CD14-positive monocyte (primary cell): ENCODE measurements at regions not wholly inside any gene's neighbourhood (a gene's known extent, or its start where the extent isn't known, plus 50 kb on each side); places are given as distances from the start of the nearest gene placed in this dataset.

Experiments used
- DNase-seq, 3 donors: peaks; one replicate each; pipeline ENCODE4 v3.0.0-alpha.2; 2011 to 2022
- H2AFZ ChIP-seq: 2 replicates; pipeline ENCODE4 v1.6.0; 2012; ENCODE audit warnings: mild to moderate bottlenecking, low read depth, low read length, inconsistent platforms; ENCODE audit not compliant: insufficient read depth, poor library complexity, severe bottlenecking
- H3K27ac ChIP-seq, 2 donors: 1 replicate in 1 of 2; 2 replicates in 1 of 2; pipeline ENCODE4 v1.5.1; 2012 to 2013; ENCODE audit warnings: low read length in 2 of 2, control low read depth in 1 of 2, inconsistent platforms in 1 of 2, low read depth in 1 of 2, mild to moderate bottlenecking in 1 of 2
- H3K27me3 ChIP-seq, 2 donors: one replicate each; pipeline versions ENCODE4 v1.6.0 to v1.6.1; 2011 to 2013; ENCODE audit warnings: low read length in 2 of 2; ENCODE audit not compliant: control insufficient read depth in 2 of 2, insufficient read depth in 2 of 2
- H3K36me3 ChIP-seq, 2 donors: replicated peaks in 1 of 2; 1 replicate in 1 of 2; 2 replicates in 1 of 2; pipeline versions ENCODE4 v1.5.1 to v1.6.1; 2012 to 2013; ENCODE audit warnings: low read length in 2 of 2, control low read depth in 1 of 2, inconsistent platforms in 1 of 2, mild to moderate bottlenecking in 1 of 2; ENCODE audit not compliant: insufficient read depth in 2 of 2, control insufficient read depth in 1 of 2
- H3K4me1 ChIP-seq, 2 donors: 1 replicate in 1 of 2; 2 replicates in 1 of 2; pipeline versions ENCODE4 v1.5.1 to v1.6.1; 2012 to 2013; ENCODE audit warnings: low read length in 2 of 2, control low read depth in 1 of 2, inconsistent platforms in 1 of 2, mild to moderate bottlenecking in 1 of 2, moderate library complexity in 1 of 2; ENCODE audit not compliant: insufficient read depth in 2 of 2, control insufficient read depth in 1 of 2
- H3K4me2 ChIP-seq: replicated peaks from 2 replicates; pipeline ENCODE3; 2012; ENCODE audit warnings: low read length, moderate library complexity, mild to moderate bottlenecking; ENCODE audit not compliant: poor library complexity, severe bottlenecking; ENCODE audit errors: extremely low read depth
- H3K4me3 ChIP-seq, 3 experiments: fragments of 200-600 bp in 1 of 3; sonication (generic) in 1 of 3; replicated peaks in 1 of 3; 1 replicate in 2 of 3; 2 replicates in 1 of 3; pipeline ENCODE4 v1.5.1; 2011 to 2013; ENCODE audit warnings: low read length in 3 of 3, mild to moderate bottlenecking in 3 of 3, control low read depth in 2 of 3, low read depth in 2 of 3, inconsistent platforms in 1 of 3, moderate library complexity in 1 of 3
- H3K79me2 ChIP-seq: 2 replicates; pipeline ENCODE4 v1.6.0; 2012; ENCODE audit warnings: mild to moderate bottlenecking, control low read depth, inconsistent platforms, low read length, moderate library complexity; ENCODE audit not compliant: insufficient read depth
- H3K9ac ChIP-seq: 2 replicates; pipeline ENCODE4 v1.6.0; 2017; ENCODE audit warnings: low read length, mild to moderate bottlenecking; ENCODE audit not compliant: insufficient read depth, poor library complexity, severe bottlenecking
- H3K9me3 ChIP-seq, 2 donors: replicated peaks in 1 of 2; 1 replicate in 1 of 2; 2 replicates in 1 of 2; pipeline versions ENCODE4 v1.5.1 to v1.6.1; 2012 to 2013; ENCODE audit warnings: low read length in 2 of 2, control low read depth in 1 of 2; ENCODE audit not compliant: control insufficient read depth in 1 of 2, insufficient read depth in 1 of 2
- H4K20me1 ChIP-seq: 2 replicates; pipeline ENCODE4 v1.6.0; 2012; ENCODE audit warnings: mild to moderate bottlenecking, low read length, control low read depth, moderate library complexity; ENCODE audit not compliant: insufficient read depth
- H3K27ac Mint-ChIP-seq, 7 donors: one replicate each; pipeline ENCODE4 v1.8.0; 2020; ENCODE audit warnings: mild to moderate bottlenecking in 7 of 7, mixed read lengths in 7 of 7, moderate library complexity in 6 of 7, inconsistent platforms in 2 of 7
- H3K27me3 Mint-ChIP-seq, 3 donors: one replicate each; pipeline ENCODE4 v1.8.0; 2021 to 2022; ENCODE audit warnings: low read depth in 3 of 3, mild to moderate bottlenecking in 3 of 3, mixed read lengths in 3 of 3, moderate library complexity in 3 of 3, inconsistent platforms in 1 of 3
- H3K36me3 Mint-ChIP-seq, 2 donors: one replicate each; pipeline ENCODE4 v1.8.0; 2020; ENCODE audit warnings: mixed read lengths in 2 of 2, inconsistent platforms in 1 of 2, mild to moderate bottlenecking in 1 of 2
- H3K4me1 Mint-ChIP-seq: one replicate; pipeline ENCODE4 v1.8.0; 2020; ENCODE audit warnings: mild to moderate bottlenecking, mixed read lengths
- H3K4me3 Mint-ChIP-seq, 2 donors: one replicate each; pipeline ENCODE4 v1.8.0; 2020; ENCODE audit warnings: mild to moderate bottlenecking in 2 of 2, mixed read lengths in 2 of 2, moderate library complexity in 1 of 2
- H3K9me3 Mint-ChIP-seq, 7 donors: one replicate each; pipeline ENCODE4 v1.8.0; 2020 to 2022; ENCODE audit warnings: mixed read lengths in 7 of 7, mild to moderate bottlenecking in 6 of 7, moderate library complexity in 6 of 7, inconsistent platforms in 2 of 7
- WGBS: methylation state at CpG from one replicate; pipeline ENCODE4 v1.1.5; 2013; ENCODE audit warnings: missing lambda C conversion rate; ENCODE audit not compliant: insufficient coverage; 5-methylcytosine and 5-hydroxymethylcytosine counted together
- intact Hi-C, 2 donors: fragments of 100-400 bp; cut with micrococcal nuclease; formaldehyde crosslinking; loops; one replicate each; pipeline versions ENCODE4 v1.15.0 to v1.15.1; 2023
- TF ChIP-seq, protein P1 (sequence below): fragments of 200-600 bp; IDR thresholded peaks from one replicate; pipeline ENCODE4 v1.8.0; 2022; ENCODE audit warnings: antibody characterized with exemption, mild to moderate bottlenecking

DNA sequence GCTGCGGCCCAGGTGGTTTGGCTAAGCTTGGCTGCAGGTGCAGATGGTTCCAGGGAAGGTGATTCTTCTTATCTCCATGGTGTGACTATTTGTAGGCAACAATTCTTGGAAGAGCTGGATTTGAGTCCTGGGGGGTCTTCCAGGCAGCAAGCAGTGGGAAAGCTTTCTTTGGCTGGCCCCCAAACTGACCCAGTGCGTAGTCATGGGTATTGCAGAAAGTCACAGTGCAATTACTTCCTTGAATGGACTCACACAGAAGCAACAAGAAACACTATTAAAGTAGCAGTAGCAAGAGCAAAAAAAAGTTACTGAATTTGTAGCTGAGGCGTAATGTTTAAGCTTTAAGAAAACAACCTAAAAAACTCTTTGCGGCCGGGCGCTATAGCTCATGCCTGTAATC, 293.6 kb upstream of the ATP5MC3 start:
- Histone ChIP-seq H3K79me2 (no peaks in the 10 kb centered on the region), H3K9me3 (peaks cover 0 to 6% of the 10 kb centered on the region in 2 donors), H2AFZ (no peak overlapping the region), H3K27me3 (no peaks in the 10 kb centered on the region), H4K20me1 (no peaks in the 10 kb centered on the region), H3K4me3 (no peak overlapping the region), H3K36me3 (no peaks in the 10 kb centered on the region), H3K4me1 (peaks cover 0 to 8% of the 10 kb centered on the region in 2 donors), H3K27ac (no peak overlapping the region), H3K9ac (no peak overlapping the region), H3K4me2 (no peak overlapping the region)
- H3K36me3 Mint-ChIP-seq: no peaks in the 10 kb centered on the region
- H3K27me3 Mint-ChIP-seq: no peaks in the 10 kb centered on the region
- no peak for DNase-seq
- H3K9me3 Mint-ChIP-seq: peaks cover 5 to 28% (median 18%) of the 10 kb centered on the region in 7 donors
- 100% methylated on average over 5 of the region's 6 CpGs for WGBS
- H3K27ac Mint-ChIP-seq: no peak overlapping the region
- intact Hi-C loops: no loop called here
- H3K4me3 Mint-ChIP-seq: no peak overlapping the region
- H3K4me1 Mint-ChIP-seq: peaks cover 9% of the 10 kb centered on the region
- TF ChIP-seq, protein P1, sequence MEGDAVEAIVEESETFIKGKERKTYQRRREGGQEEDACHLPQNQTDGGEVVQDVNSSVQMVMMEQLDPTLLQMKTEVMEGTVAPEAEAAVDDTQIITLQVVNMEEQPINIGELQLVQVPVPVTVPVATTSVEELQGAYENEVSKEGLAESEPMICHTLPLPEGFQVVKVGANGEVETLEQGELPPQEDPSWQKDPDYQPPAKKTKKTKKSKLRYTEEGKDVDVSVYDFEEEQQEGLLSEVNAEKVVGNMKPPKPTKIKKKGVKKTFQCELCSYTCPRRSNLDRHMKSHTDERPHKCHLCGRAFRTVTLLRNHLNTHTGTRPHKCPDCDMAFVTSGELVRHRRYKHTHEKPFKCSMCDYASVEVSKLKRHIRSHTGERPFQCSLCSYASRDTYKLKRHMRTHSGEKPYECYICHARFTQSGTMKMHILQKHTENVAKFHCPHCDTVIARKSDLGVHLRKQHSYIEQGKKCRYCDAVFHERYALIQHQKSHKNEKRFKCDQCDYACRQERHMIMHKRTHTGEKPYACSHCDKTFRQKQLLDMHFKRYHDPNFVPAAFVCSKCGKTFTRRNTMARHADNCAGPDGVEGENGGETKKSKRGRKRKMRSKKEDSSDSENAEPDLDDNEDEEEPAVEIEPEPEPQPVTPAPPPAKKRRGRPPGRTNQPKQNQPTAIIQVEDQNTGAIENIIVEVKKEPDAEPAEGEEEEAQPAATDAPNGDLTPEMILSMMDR: no peak

DNA sequence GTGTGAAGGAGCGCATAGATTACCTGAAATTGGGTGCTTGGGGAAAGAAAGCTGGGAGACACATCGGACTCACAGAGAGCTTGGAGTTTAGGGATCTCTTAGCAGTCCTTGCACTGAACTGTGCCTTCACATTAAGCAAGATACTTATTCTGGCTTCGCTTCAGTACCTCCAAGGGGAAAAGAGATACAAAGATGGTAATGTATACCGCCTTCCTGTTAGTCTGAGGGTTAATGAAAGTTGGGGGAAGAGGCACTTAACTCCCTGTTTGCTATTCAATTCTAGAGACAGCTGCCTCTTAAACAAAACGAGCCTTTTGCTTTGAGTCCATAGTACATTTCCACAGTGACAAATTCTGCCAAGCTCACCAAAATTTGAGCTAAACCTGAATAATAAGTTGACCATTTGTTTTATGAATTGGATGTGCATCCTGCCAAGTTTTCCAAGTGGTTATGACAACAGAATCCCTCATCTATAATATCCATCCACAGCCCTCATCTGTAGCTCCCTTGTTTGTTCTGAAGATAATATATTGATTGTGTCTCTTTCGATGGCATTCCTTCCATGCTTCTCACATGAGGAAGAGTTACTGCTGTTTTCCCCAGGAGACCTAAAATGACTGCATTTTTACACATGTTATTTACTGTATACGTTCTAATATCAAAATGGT, 287.1 kb upstream of the ATP5MC3 start:
- no peak overlapping the region for H2AFZ ChIP-seq
- H3K79me2 ChIP-seq: no peaks in the 10 kb centered on the region
- Mint-ChIP-seq H3K9me3 (peaks cover 4 to 26% (median 18%) of the 10 kb centered on the region in 7 donors), H3K36me3 (no peaks in the 10 kb centered on the region), H3K27ac (no peak overlapping the region), H3K27me3 (no peaks in the 10 kb centered on the region), H3K4me3 (no peak overlapping the region), H3K4me1 (peaks cover 12% of the 10 kb centered on the region)
- H3K9me3 ChIP-seq: peaks cover 7 to 14% of the 10 kb centered on the region in 2 donors
- peaks cover 9 to 10% of the 10 kb centered on the region in 2 donors for H3K4me1 ChIP-seq
- H3K9ac ChIP-seq: no peak overlapping the region
- H3K36me3 ChIP-seq: no peaks in the 10 kb centered on the region
- WGBS: no CpG with 5 or more reads among the region's 7 CpGs
- TF ChIP-seq, protein P1: no peak
- no peak for DNase-seq
- H3K27me3 ChIP-seq: no peaks in the 10 kb centered on the region
- no peak overlapping the region for H3K4me3 ChIP-seq
- H3K4me2 ChIP-seq: no peak overlapping the region
- H4K20me1 ChIP-seq: no peaks in the 10 kb centered on the region
- intact Hi-C loops: no loop called here
- no peak overlapping the region for H3K27ac ChIP-seq
